ENCODE measurements at regions not wholly inside any gene's neighbourhood (a gene's known extent, or its start where the extent isn't known, plus 50 kb on each side); places are given as distances from the start of the nearest gene placed in this dataset.
A peak's percentile ranks its signal among the peaks of the same experiment; 100 is the strongest.
"Not testable (repeated sequence)": the region's sequence is repeated elsewhere in the genome, so short reads cannot be mapped to it uniquely, and the experiment has no call there.

GRCh38 chrX:25141684-25142083 lies 125.9 kb upstream of the ARX start:
- no peak for DNase-seq (ENCODE audit: low read depth)

GRCh38 chrX:25131055-25131454 lies 115.3 kb upstream of the ARX start:
- peak; percentile 7 for DNase-seq (ENCODE audit: low read depth)

- DNase-seq (ENCODE audit: low read depth): no peak
These were observed 114.9 kb upstream of the ARX start for GRCh38 chrX:25130619-25131018.

- no peak for DNase-seq (ENCODE audit: low read depth)
These were observed 109.7 kb upstream of the ARX start for GRCh38 chrX:25125483-25125882.

GRCh38 chrX:25124391-25124790 lies 108.6 kb upstream of the ARX start:
- DNase-seq (ENCODE audit: low read depth): no peak

GRCh38 chrX:25112156-25112555 lies 96.4 kb upstream of the ARX start:
- no peak for DNase-seq (ENCODE audit: low read depth)

GRCh38 chrX:25108481-25108880 lies 92.7 kb upstream of the ARX start:
- DNase-seq (ENCODE audit: low read depth): no peak

GRCh38 chrX:25105221-25105620 lies 89.5 kb upstream of the ARX start:
- DNase-seq (ENCODE audit: low read depth): no peak

GRCh38 chrX:25096522-25097045 lies 80.8 kb upstream of the ARX start:
- DNase-seq (ENCODE audit: low read depth): no peak

- not testable (repeated sequence) for DNase-seq (ENCODE audit: low read depth)
These were observed 75.4 kb upstream of the ARX start for GRCh38 chrX:25091152-25091551.

GRCh38 chrX:25084446-25084845 lies 68.7 kb upstream of the ARX start:
- DNase-seq (ENCODE audit: low read depth): no peak

- DNase-seq (ENCODE audit: low read depth): no peak
These were observed 67.9 kb upstream of the ARX start for GRCh38 chrX:25083661-25084060.

GRCh38 chrX:25079020-25079419 lies 63.3 kb upstream of the ARX start:
- DNase-seq (ENCODE audit: low read depth): no peak

- DNase-seq (ENCODE audit: low read depth): no peak
These were observed 61.3 kb upstream of the ARX start for GRCh38 chrX:25076941-25077500.

GRCh38 chrX:25072247-25072646 lies 56.5 kb upstream of the ARX start:
- DNase-seq (ENCODE audit: low read depth): no peak

GRCh38 chrX:25070038-25070437 lies 54.3 kb upstream of the ARX start:
- DNase-seq (ENCODE audit: low read depth): no peak

GRCh38 chrX:25069209-25069608 lies 53.4 kb upstream of the ARX start:
- no peak for DNase-seq (ENCODE audit: low read depth)

- DNase-seq (ENCODE audit: low read depth): no peak
These were observed 52.6 kb upstream of the ARX start for GRCh38 chrX:25068340-25068739.

GRCh38 chrX:25067271-25068172 lies 51.8 kb upstream of the ARX start:
- DNase-seq (ENCODE audit: low read depth): no peak

GRCh38 chrX:25066131-25066530 lies 50.4 kb upstream of the ARX start:
- no peak for DNase-seq (ENCODE audit: low read depth)

Data from renal cortical epithelial cell (primary cell).